Astrocyte of the spinal cord (primary cell): ENCODE measurements at regions not wholly inside any gene's neighbourhood (a gene's known extent, or its start where the extent isn't known, plus 50 kb on each side); places are given as distances from the start of the nearest gene placed in this dataset.

Experiments used
- DNase-seq: peaks from one replicate; pipeline ENCODE4 v3.0.0; 2011; ENCODE audit warnings: low read depth, low spot score
- H3K4me3 ChIP-seq: 2 replicates; pipeline ENCODE4 v1.5.1; 2011; ENCODE audit warnings: low read depth, mild to moderate bottlenecking, low read length, moderate library complexity
- CTCF ChIP-seq: IDR thresholded peaks from 2 replicates; pipeline ENCODE4 v1.5.1; 2012; ENCODE audit warnings: low read depth, mild to moderate bottlenecking, low read length, inconsistent platforms
- in situ Hi-C: cut with HindIII; loops from 2 replicates; pipeline ENCODE4 v1.10.0; 2017; ENCODE audit warnings: low sequenced_read_pairs

GRCh38 chr1:94688646-94689045 lies 131.5 kb upstream of the SLC44A3 start:
- TF ChIP-seq CTCF, result no peak
- no peak overlapping the region for H3K4me3 ChIP-seq
- in situ Hi-C loops, result no loop called here
- DNase-seq, result no peak

- TF ChIP-seq CTCF, result no peak
- in situ Hi-C loops, result no loop called here
- no peak overlapping the region for H3K4me3 ChIP-seq
- no peak for DNase-seq
Measured at GRCh38 chr1:94686882-94687281, 133.3 kb upstream of the SLC44A3 start.

- H3K4me3 ChIP-seq, result no peak overlapping the region
- TF ChIP-seq CTCF, result no peak
- in situ Hi-C loops, result no loop called here
- DNase-seq, result no peak
Measured at GRCh38 chr1:94684690-94685250, 135.4 kb upstream of the SLC44A3 start.

GRCh38 chr1:94683886-94684285 lies 136.3 kb upstream of the SLC44A3 start:
- no peak overlapping the region for H3K4me3 ChIP-seq
- TF ChIP-seq CTCF, result no peak
- in situ Hi-C loops, result no loop called here
- no peak for DNase-seq

- DNase-seq, result no peak
- in situ Hi-C loops, result no loop called here
- no peak for TF ChIP-seq CTCF
- H3K4me3 ChIP-seq, result no peak overlapping the region
Measured at GRCh38 chr1:94680039-94680377, 138.4 kb upstream of the F3 start.

- in situ Hi-C loops, result no loop called here
- no peak overlapping the region for H3K4me3 ChIP-seq
- no peak for DNase-seq
- no peak for TF ChIP-seq CTCF
Measured at GRCh38 chr1:94679332-94680038, 137.9 kb upstream of the F3 start.
